ENCODE measurements at regions not wholly inside any gene's neighbourhood (a gene's known extent, or its start where the extent isn't known, plus 50 kb on each side); places are given as distances from the start of the nearest gene placed in this dataset.
"Not testable (repeated sequence)": the region's sequence is repeated elsewhere in the genome, so short reads cannot be mapped to it uniquely, and the experiment has no call there.

- not testable (repeated sequence) for H3K27me3 Mint-ChIP-seq (ENCODE audit: low read depth); H3K4me3 Mint-ChIP-seq; H3K27ac Mint-ChIP-seq; H3K36me3 Mint-ChIP-seq (ENCODE audit: low read depth); H3K9me3 Mint-ChIP-seq; H3K4me1 Mint-ChIP-seq
Measured at GRCh38 chrX:115840729-115841409, 279.9 kb downstream of the PLS3 start.

DNA sequence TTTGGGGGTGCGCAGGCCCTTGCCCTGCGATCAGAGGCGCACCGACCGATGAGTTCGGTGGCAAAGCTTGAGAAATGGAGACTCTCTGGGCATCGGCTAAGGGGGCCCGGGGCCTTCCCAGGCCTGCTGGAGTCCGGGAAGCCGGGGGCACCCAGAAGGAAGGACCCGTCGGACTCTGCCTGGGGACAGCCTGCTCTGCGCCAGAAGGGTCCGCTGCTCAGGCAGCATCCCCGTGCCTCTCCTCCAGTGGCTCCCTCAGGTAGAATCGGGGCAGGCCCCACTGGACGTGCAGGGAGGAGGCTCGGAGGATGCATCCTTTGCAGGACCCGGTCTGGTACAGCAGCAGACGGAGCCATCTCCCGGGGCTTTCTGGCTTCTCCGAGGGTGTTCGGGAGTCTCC lies 290.0 kb downstream of the PLS3 start:
- H3K4me3 Mint-ChIP-seq; H3K27ac Mint-ChIP-seq; H3K36me3 Mint-ChIP-seq (ENCODE audit: low read depth); H3K27me3 Mint-ChIP-seq (ENCODE audit: low read depth); H3K4me1 Mint-ChIP-seq; H3K9me3 Mint-ChIP-seq: not testable (repeated sequence)

GRCh38 chrX:115853260-115853659 lies 292.3 kb downstream of the PLS3 start:
- not testable (repeated sequence) for H3K27me3 Mint-ChIP-seq (ENCODE audit: low read depth); H3K4me1 Mint-ChIP-seq; H3K4me3 Mint-ChIP-seq; H3K27ac Mint-ChIP-seq; H3K9me3 Mint-ChIP-seq; H3K36me3 Mint-ChIP-seq (ENCODE audit: low read depth)

DNA sequence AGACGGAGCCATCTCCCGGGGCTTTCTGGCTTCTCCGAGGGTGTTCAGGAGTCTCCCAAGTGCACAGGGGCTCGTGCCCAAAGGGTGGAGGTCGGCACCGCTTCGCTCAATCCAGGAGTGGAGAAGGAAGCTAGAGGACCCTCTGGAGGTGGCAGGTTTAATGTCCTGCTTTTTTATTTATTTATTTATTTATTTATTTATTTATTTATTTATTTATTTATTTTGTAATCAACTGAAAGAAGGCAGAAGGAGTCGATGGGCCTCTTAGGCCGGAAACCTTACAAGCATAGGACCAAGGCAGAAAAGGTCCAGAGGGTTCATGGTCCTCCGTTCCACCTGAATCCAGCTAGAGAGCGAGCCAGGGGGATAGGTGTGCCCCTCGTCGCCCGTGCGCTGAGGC lies 289.4 kb upstream of the AGTR2 start:
- not testable (repeated sequence) for H3K27ac Mint-ChIP-seq; H3K27me3 Mint-ChIP-seq (ENCODE audit: low read depth); H3K4me1 Mint-ChIP-seq; H3K36me3 Mint-ChIP-seq (ENCODE audit: low read depth); H3K4me3 Mint-ChIP-seq; H3K9me3 Mint-ChIP-seq

DNA sequence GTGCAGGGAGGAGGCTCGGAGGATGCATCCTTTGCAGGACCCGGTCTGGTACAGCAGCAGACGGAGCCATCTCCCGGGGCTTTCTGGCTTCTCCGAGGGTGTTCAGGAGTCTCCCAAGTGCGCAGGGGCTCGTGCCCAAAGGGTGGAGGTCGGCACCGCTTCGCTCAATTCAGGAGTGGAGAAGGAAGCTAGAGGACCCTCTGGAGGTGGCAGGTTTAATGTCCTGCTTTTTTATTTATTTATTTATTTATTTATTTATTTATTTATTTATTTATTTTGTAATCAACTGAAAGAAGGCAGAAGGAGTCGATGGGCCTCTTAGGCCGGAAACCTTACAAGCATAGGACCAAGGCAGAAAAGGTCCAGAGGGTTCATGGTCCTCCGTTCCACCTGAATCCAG lies 286.4 kb upstream of the AGTR2 start:
- H3K4me3 Mint-ChIP-seq; H3K27ac Mint-ChIP-seq; H3K36me3 Mint-ChIP-seq (ENCODE audit: low read depth); H3K9me3 Mint-ChIP-seq; H3K27me3 Mint-ChIP-seq (ENCODE audit: low read depth); H3K4me1 Mint-ChIP-seq: not testable (repeated sequence)

DNA sequence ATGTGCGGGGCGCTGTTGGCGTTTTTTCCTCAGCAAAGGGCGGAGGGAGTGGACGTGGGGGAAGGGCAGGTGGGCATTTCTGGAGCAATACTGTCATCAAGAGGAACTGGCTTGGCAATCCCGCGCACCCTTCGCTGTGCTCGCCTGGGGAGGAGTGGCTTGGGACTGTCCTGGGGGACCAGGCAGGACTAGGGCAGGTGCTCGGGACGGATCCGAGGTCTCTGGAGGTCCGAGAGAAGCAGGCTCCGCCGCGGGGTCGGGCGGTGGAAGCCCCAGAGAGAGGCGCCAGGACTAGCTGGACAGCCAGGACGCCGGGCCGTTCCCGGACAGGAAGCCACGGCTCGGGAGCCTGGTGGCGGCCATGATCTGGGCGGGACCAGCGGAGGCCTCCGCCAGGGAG lies 282.5 kb upstream of the AGTR2 start:
- not testable (repeated sequence) for H3K4me3 Mint-ChIP-seq; H3K4me1 Mint-ChIP-seq; H3K27ac Mint-ChIP-seq; H3K27me3 Mint-ChIP-seq (ENCODE audit: low read depth)
- H3K9me3 Mint-ChIP-seq, result peaks cover 38% of the 10 kb centered on the region
- H3K36me3 Mint-ChIP-seq (ENCODE audit: low read depth), result peaks cover 37% of the 10 kb centered on the region

DNA sequence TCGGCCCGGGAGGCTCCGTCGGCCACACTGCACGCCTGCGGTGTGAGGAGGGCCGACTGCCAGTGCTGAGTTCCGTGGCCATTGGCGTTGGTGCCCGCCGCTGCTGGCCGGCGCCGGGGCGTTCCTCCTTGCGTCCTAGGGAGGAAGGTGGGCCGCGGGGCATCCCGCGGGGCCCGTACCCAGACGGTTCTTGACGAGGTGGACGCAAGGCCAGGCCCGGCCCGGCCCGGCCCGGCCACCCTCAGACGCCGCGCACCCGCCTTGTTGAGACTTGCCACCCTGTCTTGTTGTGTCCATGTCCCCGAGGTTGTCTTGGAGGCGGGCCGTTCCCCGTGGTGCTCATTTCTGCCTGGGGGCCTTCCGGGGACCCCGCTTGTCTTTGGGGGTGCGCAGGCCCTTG lies 282.0 kb upstream of the AGTR2 start:
- peaks cover 42% of the 10 kb centered on the region for H3K36me3 Mint-ChIP-seq (ENCODE audit: low read depth)
- not testable (repeated sequence) for H3K4me1 Mint-ChIP-seq; H3K27ac Mint-ChIP-seq; H3K4me3 Mint-ChIP-seq; H3K27me3 Mint-ChIP-seq (ENCODE audit: low read depth)
- H3K9me3 Mint-ChIP-seq, result peaks cover 43% of the 10 kb centered on the region

DNA sequence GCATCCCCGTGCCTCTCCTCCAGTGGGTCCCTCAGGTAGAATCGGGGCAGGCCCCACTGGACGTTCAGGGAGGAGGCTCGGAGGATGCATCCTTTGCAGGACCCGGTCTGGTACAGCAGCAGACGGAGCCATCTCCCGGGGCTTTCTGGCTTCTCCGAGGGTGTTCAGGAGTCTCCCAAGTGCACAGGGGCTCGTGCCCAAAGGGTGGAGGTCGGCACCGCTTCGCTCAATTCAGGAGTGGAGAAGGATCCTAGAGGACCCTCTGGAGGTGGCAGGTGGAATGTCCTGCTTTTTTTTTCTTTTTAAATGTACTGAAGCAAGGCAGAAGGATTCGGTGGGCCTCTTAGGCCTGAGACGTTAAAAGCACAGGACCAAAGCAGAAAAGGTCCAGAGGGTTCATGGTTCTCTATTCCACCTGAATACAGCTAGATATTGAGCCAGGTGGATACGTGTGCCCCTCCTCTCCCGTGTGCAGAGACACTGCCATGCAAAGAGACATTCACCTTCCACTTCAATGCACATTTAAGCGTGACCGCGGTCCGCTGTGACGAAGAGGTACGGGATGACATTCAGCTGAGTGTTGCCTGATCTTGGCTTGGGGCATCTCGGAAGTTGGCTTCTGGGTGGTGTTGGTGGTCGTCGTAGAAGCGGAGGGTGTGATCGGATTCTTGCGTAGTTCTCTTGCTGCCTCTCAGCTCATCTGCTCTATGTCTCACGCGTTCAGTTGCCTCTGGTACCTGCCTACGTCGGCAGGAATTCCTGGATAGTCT lies 281.2 kb upstream of the AGTR2 start:
- H3K9me3 Mint-ChIP-seq, result peaks cover 50% of the 10 kb centered on the region

GRCh38 chrX:115892056-115892708 lies 278.4 kb upstream of the AGTR2 start:
- TF ChIP-seq, protein P1, sequence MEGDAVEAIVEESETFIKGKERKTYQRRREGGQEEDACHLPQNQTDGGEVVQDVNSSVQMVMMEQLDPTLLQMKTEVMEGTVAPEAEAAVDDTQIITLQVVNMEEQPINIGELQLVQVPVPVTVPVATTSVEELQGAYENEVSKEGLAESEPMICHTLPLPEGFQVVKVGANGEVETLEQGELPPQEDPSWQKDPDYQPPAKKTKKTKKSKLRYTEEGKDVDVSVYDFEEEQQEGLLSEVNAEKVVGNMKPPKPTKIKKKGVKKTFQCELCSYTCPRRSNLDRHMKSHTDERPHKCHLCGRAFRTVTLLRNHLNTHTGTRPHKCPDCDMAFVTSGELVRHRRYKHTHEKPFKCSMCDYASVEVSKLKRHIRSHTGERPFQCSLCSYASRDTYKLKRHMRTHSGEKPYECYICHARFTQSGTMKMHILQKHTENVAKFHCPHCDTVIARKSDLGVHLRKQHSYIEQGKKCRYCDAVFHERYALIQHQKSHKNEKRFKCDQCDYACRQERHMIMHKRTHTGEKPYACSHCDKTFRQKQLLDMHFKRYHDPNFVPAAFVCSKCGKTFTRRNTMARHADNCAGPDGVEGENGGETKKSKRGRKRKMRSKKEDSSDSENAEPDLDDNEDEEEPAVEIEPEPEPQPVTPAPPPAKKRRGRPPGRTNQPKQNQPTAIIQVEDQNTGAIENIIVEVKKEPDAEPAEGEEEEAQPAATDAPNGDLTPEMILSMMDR (IDR thresholded peaks at IDR 0.05; ENCODE audit: unreplicated experiment in 3 of 3), result no peak
- Mint-ChIP-seq H3K27me3 (ENCODE audit: low read depth) (no peaks in the 10 kb centered on the region), H3K9me3 (peaks cover 67% of the 10 kb centered on the region), H3K4me3 (no peak overlapping the region), H3K36me3 (ENCODE audit: low read depth) (peaks cover 71% of the 10 kb centered on the region), H3K27ac (no peak overlapping the region), H3K4me1 (no peaks in the 10 kb centered on the region)

More for the DNA sequence above, 281.2 kb upstream of the AGTR2 start:
- TF ChIP-seq, protein P1 (IDR thresholded peaks at IDR 0.05; ENCODE audit: unreplicated experiment in 3 of 3), result no peak
- no peaks in the 10 kb centered on the region for H3K27me3 Mint-ChIP-seq (ENCODE audit: low read depth)
- H3K27ac Mint-ChIP-seq, result no peak overlapping the region
- H3K36me3 Mint-ChIP-seq (ENCODE audit: low read depth), result peaks cover 50% of the 10 kb centered on the region
- no peak overlapping the region for H3K4me3 Mint-ChIP-seq
- H3K4me1 Mint-ChIP-seq, result no peaks in the 10 kb centered on the region
